SH-SY5Y (cell line): ENCODE measurements at regions not wholly inside any gene's neighbourhood (a gene's known extent, or its start where the extent isn't known, plus 50 kb on each side); places are given as distances from the start of the nearest gene placed in this dataset.

Source experiments
- GATA2 ChIP-seq: IDR thresholded peaks from 2 replicates; pipeline ENCODE4 v1.6.1; 2011; ENCODE audit warnings: mild to moderate bottlenecking, low read depth, low read length
- GATA3 ChIP-seq: IDR thresholded peaks from 2 replicates; pipeline ENCODE4 v1.6.1; 2011; ENCODE audit warnings: low read depth, mild to moderate bottlenecking, low read length, moderate library complexity

DNA sequence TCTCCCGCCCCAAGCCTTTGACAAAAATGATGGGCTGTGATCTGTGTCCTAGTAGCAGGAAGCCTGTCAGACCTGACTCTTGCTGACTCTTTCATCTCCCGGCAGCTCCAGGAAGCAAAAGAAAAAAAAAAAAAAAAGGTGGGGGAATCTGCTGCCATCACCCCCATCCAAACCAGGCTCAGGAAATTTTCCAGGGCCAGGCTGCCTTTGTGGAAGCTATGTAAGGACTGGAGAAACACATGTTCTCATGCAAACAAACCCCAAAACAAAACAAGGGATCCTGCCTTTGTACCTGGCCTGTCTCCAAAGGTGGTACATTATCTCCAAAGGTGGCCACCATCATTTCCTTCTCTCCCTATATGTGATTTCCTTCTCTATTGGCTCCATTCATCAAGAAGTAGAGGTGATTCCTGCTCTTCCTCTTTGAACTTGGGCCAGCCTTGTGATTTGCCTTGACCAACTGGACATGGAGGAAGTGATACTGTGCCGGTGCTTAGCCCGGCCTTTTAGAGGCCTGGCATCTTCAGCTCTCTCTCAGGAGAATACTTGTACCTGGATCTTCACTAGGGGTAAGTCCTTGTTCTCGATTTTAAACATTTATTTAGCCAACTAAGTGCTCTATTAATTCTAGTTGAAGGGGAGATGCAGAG, 192.2 kb upstream of the SVIL start:
- no peak for TF ChIP-seq GATA2

DNA sequence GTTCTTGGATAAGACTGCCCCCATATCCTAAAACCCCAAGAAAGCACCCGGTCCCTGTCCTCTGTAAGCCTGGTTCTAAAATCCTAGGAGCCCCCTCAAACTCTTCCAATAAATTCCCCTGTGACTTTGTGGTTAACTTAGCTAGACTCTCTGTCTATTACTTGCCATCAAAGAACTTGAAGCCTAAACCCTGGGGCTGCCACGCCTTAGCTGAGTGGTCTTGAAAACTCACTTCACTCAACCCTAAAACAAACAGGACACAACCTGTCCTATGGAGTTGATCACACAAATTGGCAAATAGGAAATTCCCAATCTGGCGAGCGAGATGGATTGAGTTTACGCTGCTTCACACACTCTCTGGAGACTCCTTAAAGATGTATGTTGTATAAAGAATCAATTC, 191.4 kb upstream of the SVIL start:
- TF ChIP-seq GATA2, result no peak
- TF ChIP-seq GATA3, result no peak

DNA sequence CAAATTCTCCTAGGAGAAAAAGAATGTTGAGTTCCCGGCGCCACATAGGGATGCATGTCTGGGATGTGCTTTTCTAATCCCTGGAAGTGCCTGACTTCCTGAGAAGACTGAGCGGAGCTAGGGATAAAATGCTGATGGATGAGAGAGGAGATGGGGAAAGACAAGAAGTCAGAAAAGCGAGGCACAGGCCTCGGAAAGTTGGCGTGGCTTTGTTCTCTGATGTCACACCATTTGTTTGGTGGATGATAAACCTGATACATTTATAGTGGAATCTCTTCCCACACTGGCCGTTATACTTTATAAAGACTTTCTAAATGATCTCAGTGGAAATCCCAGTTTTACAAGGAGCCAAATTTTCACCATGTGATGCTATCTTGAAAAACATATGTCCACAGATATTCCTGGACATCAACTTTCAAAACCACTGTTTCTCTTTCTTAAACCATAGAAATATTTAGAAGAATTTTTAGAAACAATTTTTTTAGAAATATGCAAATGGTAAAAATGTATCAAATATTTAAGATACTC, 188.8 kb upstream of the SVIL start:
- TF ChIP-seq GATA3 (no peak), GATA2 (no peak)

DNA sequence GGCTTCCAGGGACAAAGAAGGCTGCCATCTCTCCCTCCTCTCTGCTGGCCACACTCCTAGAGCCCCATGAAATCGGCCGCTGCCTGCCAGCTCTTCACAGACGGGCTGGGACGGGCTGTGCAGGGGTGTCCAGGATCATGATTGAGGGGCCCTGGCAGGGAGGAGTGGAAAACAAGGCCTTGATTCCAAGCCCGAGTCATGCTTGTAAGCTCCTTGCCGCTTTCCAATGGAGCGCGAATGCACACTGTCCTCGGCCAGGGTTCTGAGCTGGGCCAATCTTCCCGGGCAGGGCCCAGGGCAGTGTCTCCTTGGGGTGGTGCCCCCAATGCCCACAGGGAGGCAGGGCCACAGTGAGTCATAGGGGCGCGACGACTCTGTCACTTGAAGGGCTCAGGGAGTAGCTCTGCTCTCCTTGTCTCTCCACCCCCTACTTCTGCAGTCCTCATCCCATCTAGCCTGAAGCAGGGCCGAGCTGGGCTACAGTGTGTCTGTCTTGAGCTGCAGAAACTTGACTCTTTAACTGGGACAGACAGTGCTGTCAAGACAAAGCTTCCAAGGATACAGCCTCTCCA, 186.2 kb upstream of the SVIL start:
- TF ChIP-seq GATA2 (no peak), GATA3 (no peak)

DNA sequence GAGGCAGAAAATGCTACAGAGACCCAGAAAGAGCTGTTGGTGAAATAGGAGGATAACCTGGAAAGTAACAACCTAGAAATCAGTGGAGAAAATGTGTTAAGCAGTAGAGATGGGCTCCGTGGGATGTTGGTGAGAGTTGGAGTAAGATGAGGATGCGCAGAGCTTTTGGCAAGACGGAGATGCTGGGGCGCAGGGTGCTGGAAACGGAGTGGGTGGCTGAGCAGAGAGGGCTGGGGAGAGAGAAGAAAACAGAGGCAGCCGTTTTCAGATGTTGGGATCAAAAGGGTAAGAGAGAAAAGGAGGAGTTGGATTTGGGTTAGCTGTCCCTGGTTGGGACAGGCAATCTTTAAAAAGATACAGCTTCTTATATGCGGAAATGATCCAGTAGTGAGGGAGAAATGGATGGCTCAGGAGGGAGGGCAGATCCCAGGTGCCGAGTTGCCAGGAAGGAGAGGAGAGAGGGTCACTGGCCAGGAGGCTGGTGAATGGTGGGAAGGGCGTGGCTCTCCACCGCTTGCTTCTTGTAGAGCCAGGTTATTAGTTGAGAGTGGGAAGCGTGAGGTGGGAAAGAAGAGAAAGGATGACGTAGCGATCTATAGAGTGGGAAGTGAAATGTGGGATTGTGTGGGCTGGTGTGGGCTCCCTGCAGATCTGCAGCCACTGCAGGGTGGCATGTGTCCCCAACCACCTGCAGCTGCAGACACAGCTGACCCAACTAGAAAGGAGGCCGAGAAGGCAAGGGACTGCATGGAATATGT, 182.2 kb upstream of the SVIL start:
- TF ChIP-seq GATA2 (no peak), GATA3 (no peak)

DNA sequence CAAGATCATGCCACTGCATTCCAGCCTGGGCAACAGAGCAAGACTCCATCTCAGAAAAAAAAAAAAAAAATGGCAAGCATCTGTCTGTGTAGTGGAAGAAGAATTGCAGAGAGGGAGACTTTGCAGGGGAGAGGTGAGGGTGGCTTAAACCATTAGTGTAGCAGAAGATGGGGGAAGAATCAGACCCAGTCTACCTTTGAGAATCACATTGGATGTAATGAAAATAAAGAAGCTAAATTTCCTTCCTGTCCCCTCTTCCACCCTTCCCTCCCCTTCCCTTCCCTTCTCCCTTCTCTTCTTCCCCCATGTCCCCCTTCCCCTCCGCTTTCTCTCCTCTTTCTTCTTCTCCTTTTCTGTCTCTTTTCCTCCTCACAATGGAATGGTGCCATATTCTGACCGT, 180.8 kb upstream of the SVIL start:
- TF ChIP-seq GATA2 (no peak), GATA3 (no peak)

DNA sequence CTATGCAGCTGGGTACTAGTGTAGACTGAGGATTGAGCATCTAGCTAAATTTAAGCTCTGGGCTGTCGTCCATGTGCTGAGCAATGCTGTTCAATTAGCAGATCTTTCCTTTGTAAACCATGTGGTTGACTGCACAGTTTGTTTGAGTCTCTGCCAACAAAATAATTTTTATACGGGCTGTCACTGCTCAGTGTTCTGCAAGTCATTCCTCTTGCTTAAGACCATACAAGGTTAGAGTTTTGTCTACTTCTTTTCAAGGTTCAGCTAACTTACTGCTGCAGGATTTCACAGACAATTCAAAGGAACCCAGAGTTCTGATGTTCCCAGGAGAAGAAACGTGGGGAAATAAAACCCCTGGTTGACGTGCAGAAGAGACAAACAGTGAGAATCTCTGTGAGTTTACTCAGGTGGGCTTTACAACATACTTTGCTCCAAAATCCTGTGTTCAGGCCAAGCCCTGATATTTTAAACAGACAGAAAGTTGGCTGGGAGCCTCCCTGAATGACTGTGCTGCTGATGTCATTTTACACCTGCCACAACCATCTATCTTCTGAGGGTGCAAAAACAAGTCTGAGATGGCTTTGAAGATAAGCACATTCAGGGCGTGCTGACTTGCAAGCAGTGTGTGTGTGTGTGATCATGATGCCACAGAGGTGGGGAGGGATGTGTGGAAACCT, 177.1 kb upstream of the SVIL start:
- peak; percentile 40; the same call in 1 of the 2 replicates for TF ChIP-seq GATA3
- peak; percentile 80 for TF ChIP-seq GATA2

DNA sequence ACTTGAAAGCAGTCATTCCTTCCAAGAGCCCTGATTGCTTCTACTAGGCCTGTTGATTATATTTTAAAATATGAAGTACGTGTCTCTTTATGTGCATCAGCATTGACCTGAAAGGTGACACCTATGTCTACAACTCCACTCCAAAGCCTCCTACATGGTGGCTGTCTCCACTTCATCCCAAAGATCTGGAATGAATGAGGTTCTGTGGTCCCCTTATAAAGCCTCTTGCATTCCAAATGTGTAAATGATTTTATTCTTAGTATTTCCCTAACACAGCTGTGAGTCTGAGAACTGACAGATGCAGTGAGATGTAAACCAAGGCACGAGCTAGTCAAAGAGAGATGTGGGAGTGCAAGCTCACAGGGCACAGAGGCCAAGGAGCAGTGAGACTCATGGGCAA, 176.0 kb upstream of the SVIL start:
- no peak for TF ChIP-seq GATA2

DNA sequence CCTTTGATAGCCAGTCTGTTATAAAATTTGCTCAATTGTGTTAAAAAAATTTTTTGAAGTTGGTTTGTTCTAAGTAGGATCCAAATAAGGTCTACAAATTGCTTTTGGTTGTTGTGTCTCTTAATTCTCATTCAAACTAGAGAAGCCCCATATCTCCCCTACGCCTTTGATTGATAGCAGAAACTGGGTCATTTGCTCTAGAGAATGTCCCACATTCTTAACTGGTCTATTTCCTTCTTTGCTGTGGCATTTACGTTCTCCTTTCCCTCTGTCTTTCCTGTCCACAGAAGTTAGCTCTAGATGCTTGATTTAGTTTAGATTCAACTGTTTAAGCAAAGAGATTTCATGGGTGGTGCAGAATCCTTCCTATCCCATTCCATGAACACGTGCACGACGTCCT, 174.6 kb upstream of the SVIL start:
- TF ChIP-seq GATA3 (no peak), GATA2 (no peak)

DNA sequence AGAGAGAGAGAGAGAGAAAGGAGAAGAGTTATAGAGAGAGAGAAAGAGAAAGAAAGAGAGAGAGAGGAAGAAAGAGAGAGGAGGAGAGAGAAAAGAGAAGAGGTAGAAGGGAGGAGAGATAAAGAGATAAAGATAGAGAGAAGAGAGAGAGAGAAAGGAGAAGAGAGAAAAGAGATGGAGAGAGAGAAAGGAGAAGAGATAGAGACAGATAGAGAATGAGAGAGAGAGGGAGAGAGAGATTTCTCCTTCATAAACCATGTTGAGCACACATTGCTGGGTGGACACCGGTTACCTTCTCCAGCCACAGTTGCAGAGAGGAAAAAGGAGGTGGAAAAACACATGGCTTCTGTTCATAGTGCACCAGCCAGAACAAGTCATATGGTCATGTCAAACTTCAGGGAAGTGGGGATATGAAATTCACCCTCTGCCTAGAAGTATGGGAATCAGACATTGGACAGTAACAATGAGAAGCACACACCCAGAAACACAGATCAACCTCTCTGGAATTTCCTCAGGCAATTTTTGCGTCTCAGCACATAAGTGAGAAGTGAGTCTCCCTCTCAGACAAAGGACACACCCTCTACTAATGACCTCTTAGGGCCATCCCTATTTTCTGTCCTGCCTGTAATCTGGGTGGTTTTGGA, 172.5 kb upstream of the SVIL start:
- TF ChIP-seq GATA2 (no peak), GATA3 (no peak)

DNA sequence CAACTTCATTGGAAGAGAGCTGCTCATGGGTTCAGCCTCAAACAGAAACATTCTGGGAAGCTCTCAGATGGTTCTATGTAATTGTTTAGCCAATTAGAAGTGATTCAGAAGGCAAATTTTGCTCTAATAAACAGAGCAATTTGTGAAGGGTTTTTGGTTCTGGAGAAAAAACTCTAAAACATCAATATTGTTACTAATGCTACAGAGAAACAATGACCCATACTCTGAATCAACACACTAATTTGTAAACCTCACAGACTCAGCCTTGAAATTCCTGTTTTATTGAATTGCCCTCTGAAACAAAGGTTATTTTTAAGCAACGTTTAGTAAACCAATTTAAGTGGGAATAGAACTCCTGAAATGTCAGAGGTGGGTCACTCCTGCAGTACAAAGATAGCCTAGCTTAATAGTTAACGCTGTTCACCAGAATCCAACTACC, 171.6 kb upstream of the SVIL start:
- no peak for TF ChIP-seq GATA2
- no peak for TF ChIP-seq GATA3

DNA sequence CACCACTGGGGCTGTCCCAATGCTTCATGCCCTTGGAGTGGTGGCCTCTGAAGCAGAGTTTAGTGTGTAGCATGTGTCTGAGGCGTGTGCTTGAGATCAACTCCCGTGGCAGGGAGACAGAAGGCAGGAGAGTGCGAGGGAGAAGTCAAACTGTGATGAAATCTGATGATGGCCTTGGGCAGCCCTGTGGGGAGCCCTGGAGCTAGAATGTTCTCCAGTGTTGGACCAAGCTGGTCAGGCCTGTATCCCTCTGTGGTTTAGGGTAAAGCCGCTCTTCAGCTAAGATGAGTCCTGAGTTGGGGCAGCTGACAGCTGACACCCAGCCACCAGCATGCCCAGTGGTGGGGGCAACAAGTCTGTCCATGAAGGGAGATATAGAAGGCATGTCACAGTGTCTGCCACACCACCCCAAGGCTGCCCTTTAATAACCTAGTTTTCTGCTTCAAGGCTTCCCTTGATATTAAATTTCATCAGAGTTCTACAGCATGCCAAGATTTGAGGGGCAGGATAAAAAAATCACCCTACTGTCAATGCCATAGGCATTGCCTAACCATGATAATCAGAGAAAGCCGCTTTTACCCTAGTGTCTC, 170.5 kb upstream of the SVIL start:
- TF ChIP-seq GATA2 (no peak), GATA3 (no peak)

DNA sequence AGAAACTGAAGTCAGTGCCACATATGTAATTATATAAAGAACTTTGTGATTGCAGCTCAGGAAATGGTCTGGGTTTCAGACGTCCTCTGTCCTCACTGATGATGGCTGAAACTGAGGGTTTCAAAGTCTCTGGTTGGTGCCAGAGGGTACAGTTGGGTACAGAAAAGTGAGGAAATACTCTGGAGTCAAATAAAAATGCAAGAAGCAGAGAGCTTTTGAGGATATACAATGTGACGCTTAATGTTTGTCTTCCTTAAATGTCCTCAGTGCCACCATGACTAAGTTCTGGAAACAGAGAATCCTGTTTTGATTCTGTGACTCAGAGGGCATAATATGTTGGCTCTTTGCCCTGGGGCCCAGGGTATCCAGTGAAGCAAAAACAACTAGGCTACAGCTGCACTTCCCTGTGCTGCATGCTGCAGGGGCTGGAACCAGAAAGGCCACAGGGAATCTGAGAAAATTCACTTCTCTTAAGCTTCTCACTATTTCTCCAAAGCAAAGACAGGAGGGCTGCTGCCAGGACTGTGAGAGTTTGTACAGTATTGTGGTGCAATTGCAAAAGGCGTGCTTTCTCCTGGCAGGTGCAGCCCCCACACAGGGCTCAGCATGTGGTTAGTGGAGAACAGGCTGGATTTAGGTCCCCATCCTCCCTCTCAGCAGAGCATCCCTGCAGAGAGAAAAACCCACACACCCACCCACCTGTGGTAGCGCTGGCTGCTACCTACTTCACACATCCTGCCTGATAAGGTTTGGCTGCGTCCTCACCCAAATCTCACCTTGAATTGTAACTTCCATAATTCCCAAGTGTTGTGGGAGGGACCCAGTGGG, 169.5 kb upstream of the SVIL start:
- TF ChIP-seq GATA3, result no peak
- TF ChIP-seq GATA2, result no peak
